HEK293 (cell line): ENCODE measurements at regions not wholly inside any gene's neighbourhood (a gene's known extent, or its start where the extent isn't known, plus 50 kb on each side); places are given as distances from the start of the nearest gene placed in this dataset.

Experiments used
- CTCF ChIA-PET: fragments of 350-600 bp; formaldehyde crosslinking; extraction: SDS; loops from one replicate; lab custom pipeline; 2021; ENCODE audit warnings: antibody characterized with exemption; lab: Yijun Ruan, JAX
- POLR2A ChIA-PET: fragments of 300-600 bp; formaldehyde crosslinking; extraction: SDS; loops from one replicate; lab custom pipeline; 2020; ENCODE audit warnings: antibody characterized with exemption, inconsistent platforms; lab: Yijun Ruan, JAX
- H3K27ac ChIP-seq: fragments of 200-500 bp; sonication (Bioruptor generic); 2 replicates; pipeline ENCODE4 v1.5.1; 2014; ENCODE audit warnings: low read depth, low read length, control low read depth, inconsistent platforms; ENCODE audit errors: extremely low read depth
- H3K36me3 ChIP-seq, 2 experiments: fragments of 200-500 bp in 1 of 2; sonication (Bioruptor generic) in 1 of 2; 1 replicate in 1 of 2; 2 replicates in 1 of 2; pipeline ENCODE4 v1.5.1; 2014 to 2017; ENCODE audit warnings: inconsistent platforms in 2 of 2, low read length in 2 of 2; ENCODE audit not compliant: control insufficient read depth in 2 of 2, insufficient read depth in 1 of 2
- H3K4me1 ChIP-seq: fragments of 200-500 bp; sonication (Bioruptor generic); 2 replicates; pipeline ENCODE4 v1.5.1; 2014; ENCODE audit warnings: mild to moderate bottlenecking, low read length, inconsistent platforms; ENCODE audit not compliant: control insufficient read depth, insufficient read depth
- H3K4me3 ChIP-seq: 2 replicates; pipeline ENCODE4 v1.5.1; 2011; ENCODE audit warnings: low read depth, mild to moderate bottlenecking, control low read depth, low read length, moderate library complexity
- H3K9me3 ChIP-seq: fragments of 200-500 bp; sonication (Bioruptor generic); 2 replicates; pipeline ENCODE4 v1.5.1; 2014; ENCODE audit warnings: low read depth, low read length, inconsistent platforms; ENCODE audit not compliant: control insufficient read depth, insufficient read depth
- BCL11B ChIP-seq: fragments of 450-650 bp; formaldehyde crosslinking; IDR thresholded peaks from 2 replicates; pipeline ENCODE4 v1.5.1; 2016; ENCODE audit warnings: low read depth, missing biosample characterization, missing genetic modification characterization
- GLIS1 ChIP-seq: fragments of 450-650 bp; formaldehyde crosslinking; IDR thresholded peaks from 2 replicates; pipeline ENCODE4 v1.5.1; 2016; ENCODE audit warnings: missing biosample characterization, missing genetic modification characterization
- GLIS2 ChIP-seq: fragments of 450-650 bp; formaldehyde crosslinking; IDR thresholded peaks from 2 replicates; pipeline ENCODE4 v1.5.1; 2016; ENCODE audit warnings: missing biosample characterization, missing genetic modification characterization
- IKZF3 ChIP-seq: fragments of 450-650 bp; IDR thresholded peaks from 2 replicates; pipeline ENCODE4 v1.5.0; 2018; ENCODE audit warnings: missing biosample characterization, mild to moderate bottlenecking, missing genetic modification characterization, moderate library complexity
- ZNF146 ChIP-seq: fragments of 450-650 bp; formaldehyde crosslinking; IDR thresholded peaks from 2 replicates; pipeline ENCODE4 v1.5.1; 2016; ENCODE audit warnings: missing biosample characterization, missing genetic modification characterization
- ZNF341 ChIP-seq: fragments of 450-650 bp; formaldehyde crosslinking; IDR thresholded peaks from 2 replicates; pipeline ENCODE4; 2016; ENCODE audit warnings: low read depth, missing biosample characterization, missing genetic modification characterization
- ZNF391 ChIP-seq: fragments of 450-650 bp; formaldehyde crosslinking; IDR thresholded peaks from 2 replicates; pipeline ENCODE4 v1.5.1; 2016; ENCODE audit warnings: low read depth, missing biosample characterization, missing genetic modification characterization, borderline replicate concordance
- ZNF433 ChIP-seq: fragments of 450-650 bp; formaldehyde crosslinking; IDR thresholded peaks from 2 replicates; pipeline ENCODE4 v1.5.1; 2016; ENCODE audit warnings: missing biosample characterization, missing genetic modification characterization, low read depth
- ZNF530 ChIP-seq: fragments of 450-650 bp; formaldehyde crosslinking; IDR thresholded peaks from 2 replicates; pipeline ENCODE4 v1.5.1; 2016; ENCODE audit warnings: low read depth, missing biosample characterization, missing genetic modification characterization
- ZNF654 ChIP-seq: fragments of 450-650 bp; formaldehyde crosslinking; IDR thresholded peaks from 2 replicates; pipeline ENCODE4 v1.5.1; 2016; ENCODE audit warnings: low read depth, missing biosample characterization, missing genetic modification characterization
- TF ChIP-seq, protein P1 (sequence below): fragments of 450-650 bp; IDR thresholded peaks from 2 replicates; pipeline ENCODE4 v1.5.1; 2018; ENCODE audit warnings: missing biosample characterization, mild to moderate bottlenecking, missing genetic modification characterization
- TF ChIP-seq, protein P2 (sequence below): fragments of 450-650 bp; formaldehyde crosslinking; IDR thresholded peaks from 2 replicates; pipeline ENCODE4 v1.5.1; 2016; ENCODE audit warnings: missing biosample characterization, missing genetic modification characterization, borderline replicate concordance
- TF ChIP-seq, protein P3 (sequence below): fragments of 450-650 bp; formaldehyde crosslinking; IDR thresholded peaks from 2 replicates; pipeline ENCODE4 v1.5.1; 2016; ENCODE audit warnings: missing biosample characterization, missing genetic modification characterization
- TF ChIP-seq, protein P4 (sequence below): fragments of 450-650 bp; formaldehyde crosslinking; IDR thresholded peaks from 2 replicates; pipeline ENCODE4 v1.5.1; 2016; ENCODE audit warnings: missing biosample characterization, missing genetic modification characterization
- TF ChIP-seq, protein P5 (sequence below): fragments of 450-650 bp; formaldehyde crosslinking; IDR thresholded peaks from 2 replicates; pipeline ENCODE4 v1.5.1; 2016; ENCODE audit warnings: missing biosample characterization, missing genetic modification characterization, borderline replicate concordance

DNA sequence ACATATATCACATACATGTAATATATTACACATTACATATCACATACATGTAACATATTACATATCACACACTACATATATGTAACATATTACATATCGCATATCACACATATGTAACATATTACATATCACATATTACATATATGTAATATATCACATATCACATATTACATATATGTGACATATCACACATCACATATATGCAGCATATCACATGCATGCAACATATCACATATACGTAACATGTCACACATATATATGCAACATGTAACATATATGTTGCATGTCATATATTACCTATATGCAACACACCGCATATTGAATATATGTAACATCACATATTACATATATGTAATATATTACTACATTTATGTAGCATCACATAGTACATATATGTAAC lies 211.2 kb downstream of the ARL6IP6 start (continued):
- TF ChIP-seq, protein P1, sequence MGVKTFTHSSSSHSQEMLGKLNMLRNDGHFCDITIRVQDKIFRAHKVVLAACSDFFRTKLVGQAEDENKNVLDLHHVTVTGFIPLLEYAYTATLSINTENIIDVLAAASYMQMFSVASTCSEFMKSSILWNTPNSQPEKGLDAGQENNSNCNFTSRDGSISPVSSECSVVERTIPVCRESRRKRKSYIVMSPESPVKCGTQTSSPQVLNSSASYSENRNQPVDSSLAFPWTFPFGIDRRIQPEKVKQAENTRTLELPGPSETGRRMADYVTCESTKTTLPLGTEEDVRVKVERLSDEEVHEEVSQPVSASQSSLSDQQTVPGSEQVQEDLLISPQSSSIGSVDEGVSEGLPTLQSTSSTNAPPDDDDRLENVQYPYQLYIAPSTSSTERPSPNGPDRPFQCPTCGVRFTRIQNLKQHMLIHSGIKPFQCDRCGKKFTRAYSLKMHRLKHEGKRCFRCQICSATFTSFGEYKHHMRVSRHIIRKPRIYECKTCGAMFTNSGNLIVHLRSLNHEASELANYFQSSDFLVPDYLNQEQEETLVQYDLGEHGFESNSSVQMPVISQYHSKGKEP: no peak
- no peak for TF ChIP-seq IKZF3 (tag by site-specific recombination)
- TF ChIP-seq, protein P2, sequence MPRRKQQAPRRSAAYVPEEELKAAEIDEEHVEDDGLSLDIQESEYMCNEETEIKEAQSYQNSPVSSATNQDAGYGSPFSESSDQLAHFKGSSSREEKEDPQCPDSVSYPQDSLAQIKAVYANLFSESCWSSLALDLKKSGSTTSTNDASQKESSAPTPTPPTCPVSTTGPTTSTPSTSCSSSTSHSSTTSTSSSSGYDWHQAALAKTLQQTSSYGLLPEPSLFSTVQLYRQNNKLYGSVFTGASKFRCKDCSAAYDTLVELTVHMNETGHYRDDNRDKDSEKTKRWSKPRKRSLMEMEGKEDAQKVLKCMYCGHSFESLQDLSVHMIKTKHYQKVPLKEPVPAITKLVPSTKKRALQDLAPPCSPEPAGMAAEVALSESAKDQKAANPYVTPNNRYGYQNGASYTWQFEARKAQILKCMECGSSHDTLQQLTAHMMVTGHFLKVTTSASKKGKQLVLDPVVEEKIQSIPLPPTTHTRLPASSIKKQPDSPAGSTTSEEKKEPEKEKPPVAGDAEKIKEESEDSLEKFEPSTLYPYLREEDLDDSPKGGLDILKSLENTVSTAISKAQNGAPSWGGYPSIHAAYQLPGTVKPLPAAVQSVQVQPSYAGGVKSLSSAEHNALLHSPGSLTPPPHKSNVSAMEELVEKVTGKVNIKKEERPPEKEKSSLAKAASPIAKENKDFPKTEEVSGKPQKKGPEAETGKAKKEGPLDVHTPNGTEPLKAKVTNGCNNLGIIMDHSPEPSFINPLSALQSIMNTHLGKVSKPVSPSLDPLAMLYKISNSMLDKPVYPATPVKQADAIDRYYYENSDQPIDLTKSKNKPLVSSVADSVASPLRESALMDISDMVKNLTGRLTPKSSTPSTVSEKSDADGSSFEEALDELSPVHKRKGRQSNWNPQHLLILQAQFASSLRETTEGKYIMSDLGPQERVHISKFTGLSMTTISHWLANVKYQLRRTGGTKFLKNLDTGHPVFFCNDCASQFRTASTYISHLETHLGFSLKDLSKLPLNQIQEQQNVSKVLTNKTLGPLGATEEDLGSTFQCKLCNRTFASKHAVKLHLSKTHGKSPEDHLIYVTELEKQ: no peak
- TF ChIP-seq GLIS2 (tag by site-specific recombination): no peak
- TF ChIP-seq ZNF146 (tag by site-specific recombination): no peak
- TF ChIP-seq BCL11B: no peak
- TF ChIP-seq, protein P3, sequence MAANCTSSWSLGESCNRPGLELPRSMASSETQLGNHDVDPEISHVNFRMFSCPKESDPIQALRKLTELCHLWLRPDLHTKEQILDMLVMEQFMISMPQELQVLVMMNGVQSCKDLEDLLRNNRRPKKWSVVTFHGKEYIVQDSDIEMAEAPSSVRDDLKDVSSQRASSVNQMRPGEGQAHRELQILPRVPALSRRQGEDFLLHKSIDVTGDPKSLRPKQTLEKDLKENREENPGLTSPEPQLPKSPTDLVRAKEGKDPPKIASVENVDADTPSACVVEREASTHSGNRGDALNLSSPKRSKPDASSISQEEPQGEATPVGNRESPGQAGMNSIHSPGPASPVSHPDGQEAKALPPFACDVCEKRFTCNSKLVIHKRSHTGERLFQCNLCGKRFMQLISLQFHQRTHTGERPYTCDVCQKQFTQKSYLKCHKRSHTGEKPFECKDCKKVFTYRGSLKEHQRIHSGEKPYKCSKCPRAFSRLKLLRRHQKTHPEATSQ (tag by site-specific recombination): no peak
- no peak for TF ChIP-seq ZNF433 (tag by site-specific recombination)
- TF ChIP-seq GLIS1: no peak
- TF ChIP-seq ZNF391 (tag by site-specific recombination): no peak

DNA sequence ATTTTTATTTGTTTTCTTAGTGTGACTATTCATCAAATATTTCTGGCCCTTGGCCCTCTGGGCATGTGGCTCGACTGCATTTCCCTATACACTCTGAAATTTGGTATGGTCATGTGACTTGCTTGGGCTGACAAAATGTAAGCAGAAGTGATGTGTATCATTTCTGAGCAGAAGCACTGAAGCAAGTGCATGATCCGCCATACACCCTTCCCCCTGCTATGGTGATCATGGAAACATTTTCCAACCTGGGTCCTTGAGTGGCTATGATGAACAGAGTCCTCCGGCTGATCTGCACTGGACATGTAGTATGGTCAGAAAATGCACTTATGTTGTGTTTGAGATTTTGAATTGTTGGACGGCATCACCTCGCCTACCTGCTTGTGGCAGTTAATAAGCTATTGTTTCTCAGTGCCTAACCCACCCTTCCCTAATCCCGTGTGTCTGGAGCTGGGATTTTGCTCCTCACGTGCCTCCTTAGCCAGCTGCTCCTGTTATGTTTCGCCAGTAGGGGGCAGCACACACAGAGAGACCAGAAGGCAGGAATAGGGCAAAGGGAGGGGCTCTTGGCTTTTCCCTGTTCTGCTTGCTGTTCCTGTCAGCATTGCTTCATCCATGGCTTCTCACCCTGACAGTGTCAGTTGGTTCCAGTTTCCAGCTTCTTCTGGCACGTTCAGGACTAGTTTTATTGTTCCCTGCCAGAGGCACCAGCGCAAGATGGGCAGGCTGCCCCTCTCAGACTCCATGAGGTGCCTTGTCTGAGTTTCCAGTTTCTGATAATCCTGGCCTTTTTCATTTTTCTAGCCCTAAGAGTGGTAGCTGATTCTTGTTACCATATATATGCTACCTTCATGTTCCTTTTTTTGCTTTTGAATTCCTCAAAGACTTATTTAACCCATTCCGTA lies 207.4 kb downstream of the ARL6IP6 start:
- H3K4me1 ChIP-seq: no peaks in the 10 kb centered on the region
- TF ChIP-seq ZNF341 (tag by site-specific recombination) (peak; percentile 94), ZNF530 (tag by site-specific recombination) (no peak), IKZF3 (tag by site-specific recombination) (peak; percentile 69; the same call in 1 of the 2 replicates), ZNF654 (tag by site-specific recombination) (peak; percentile 85)
- TF ChIP-seq, all 188 proteins: peak for 3
- no peaks in the 10 kb centered on the region for H3K36me3 ChIP-seq
- ChIA-PET CTCF (interaction anchor here (0.5 to 1.6 kb wide), 37 partner anchors 8 to 1315 kb away, joined by 3 to 8 read pairs (median 4); no protein-coding TSS in a partner anchor), POLR2A (interaction anchor here (0.6 kb wide), 1 partner anchor 551 kb away, joined by 5 read pairs; no protein-coding TSS in a partner anchor)
- no peak overlapping the region for H3K27ac ChIP-seq
- no peak overlapping the region for H3K4me3 ChIP-seq
- no peaks in the 10 kb centered on the region for H3K9me3 ChIP-seq

DNA sequence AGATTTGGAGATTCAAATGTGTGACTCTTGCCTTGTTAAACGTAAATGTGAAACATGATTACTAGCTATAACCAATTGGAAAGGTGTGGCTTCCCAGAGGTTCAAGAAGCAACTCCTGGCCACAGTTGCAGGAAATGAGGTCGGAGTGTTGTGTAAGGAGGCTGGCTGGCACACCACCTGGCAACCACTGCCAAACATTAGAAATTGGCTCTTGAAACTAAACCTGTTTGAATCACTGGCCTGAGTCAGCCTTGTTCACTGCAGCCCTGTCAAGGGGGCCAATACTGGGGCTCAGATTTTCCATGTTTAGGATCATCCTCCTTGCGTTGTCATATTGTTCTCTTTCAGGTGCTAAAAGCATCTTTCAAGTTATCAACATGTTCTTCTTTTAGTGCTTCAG lies 206.3 kb downstream of the ARL6IP6 start:
- H3K4me3 ChIP-seq: no peak overlapping the region
- no peaks in the 10 kb centered on the region for H3K4me1 ChIP-seq
- ChIA-PET POLR2A (no interaction called here), CTCF (no interaction called here)
- H3K9me3 ChIP-seq: no peaks in the 10 kb centered on the region
- no peaks in the 10 kb centered on the region for H3K36me3 ChIP-seq
- H3K27ac ChIP-seq: no peak overlapping the region
- TF ChIP-seq, protein P4, sequence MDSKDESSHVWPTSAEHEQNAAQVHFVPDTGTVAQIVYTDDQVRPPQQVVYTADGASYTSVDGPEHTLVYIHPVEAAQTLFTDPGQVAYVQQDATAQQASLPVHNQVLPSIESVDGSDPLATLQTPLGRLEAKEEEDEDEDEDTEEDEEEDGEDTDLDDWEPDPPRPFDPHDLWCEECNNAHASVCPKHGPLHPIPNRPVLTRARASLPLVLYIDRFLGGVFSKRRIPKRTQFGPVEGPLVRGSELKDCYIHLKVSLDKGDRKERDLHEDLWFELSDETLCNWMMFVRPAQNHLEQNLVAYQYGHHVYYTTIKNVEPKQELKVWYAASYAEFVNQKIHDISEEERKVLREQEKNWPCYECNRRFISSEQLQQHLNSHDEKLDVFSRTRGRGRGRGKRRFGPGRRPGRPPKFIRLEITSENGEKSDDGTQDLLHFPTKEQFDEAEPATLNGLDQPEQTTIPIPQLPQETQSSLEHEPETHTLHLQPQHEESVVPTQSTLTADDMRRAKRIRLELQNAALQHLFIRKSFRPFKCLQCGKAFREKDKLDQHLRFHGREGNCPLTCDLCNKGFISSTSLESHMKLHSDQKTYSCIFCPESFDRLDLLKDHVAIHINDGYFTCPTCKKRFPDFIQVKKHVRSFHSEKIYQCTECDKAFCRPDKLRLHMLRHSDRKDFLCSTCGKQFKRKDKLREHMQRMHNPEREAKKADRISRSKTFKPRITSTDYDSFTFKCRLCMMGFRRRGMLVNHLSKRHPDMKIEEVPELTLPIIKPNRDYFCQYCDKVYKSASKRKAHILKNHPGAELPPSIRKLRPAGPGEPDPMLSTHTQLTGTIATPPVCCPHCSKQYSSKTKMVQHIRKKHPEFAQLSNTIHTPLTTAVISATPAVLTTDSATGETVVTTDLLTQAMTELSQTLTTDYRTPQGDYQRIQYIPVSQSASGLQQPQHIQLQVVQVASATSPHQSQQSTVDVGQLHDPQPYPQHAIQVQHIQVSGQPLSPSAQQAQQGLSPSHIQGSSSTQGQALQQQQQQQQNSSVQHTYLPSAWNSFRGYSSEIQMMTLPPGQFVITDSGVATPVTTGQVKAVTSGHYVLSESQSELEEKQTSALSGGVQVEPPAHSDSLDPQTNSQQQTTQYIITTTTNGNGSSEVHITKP (tag by site-specific recombination): no peak
- TF ChIP-seq, protein P5, sequence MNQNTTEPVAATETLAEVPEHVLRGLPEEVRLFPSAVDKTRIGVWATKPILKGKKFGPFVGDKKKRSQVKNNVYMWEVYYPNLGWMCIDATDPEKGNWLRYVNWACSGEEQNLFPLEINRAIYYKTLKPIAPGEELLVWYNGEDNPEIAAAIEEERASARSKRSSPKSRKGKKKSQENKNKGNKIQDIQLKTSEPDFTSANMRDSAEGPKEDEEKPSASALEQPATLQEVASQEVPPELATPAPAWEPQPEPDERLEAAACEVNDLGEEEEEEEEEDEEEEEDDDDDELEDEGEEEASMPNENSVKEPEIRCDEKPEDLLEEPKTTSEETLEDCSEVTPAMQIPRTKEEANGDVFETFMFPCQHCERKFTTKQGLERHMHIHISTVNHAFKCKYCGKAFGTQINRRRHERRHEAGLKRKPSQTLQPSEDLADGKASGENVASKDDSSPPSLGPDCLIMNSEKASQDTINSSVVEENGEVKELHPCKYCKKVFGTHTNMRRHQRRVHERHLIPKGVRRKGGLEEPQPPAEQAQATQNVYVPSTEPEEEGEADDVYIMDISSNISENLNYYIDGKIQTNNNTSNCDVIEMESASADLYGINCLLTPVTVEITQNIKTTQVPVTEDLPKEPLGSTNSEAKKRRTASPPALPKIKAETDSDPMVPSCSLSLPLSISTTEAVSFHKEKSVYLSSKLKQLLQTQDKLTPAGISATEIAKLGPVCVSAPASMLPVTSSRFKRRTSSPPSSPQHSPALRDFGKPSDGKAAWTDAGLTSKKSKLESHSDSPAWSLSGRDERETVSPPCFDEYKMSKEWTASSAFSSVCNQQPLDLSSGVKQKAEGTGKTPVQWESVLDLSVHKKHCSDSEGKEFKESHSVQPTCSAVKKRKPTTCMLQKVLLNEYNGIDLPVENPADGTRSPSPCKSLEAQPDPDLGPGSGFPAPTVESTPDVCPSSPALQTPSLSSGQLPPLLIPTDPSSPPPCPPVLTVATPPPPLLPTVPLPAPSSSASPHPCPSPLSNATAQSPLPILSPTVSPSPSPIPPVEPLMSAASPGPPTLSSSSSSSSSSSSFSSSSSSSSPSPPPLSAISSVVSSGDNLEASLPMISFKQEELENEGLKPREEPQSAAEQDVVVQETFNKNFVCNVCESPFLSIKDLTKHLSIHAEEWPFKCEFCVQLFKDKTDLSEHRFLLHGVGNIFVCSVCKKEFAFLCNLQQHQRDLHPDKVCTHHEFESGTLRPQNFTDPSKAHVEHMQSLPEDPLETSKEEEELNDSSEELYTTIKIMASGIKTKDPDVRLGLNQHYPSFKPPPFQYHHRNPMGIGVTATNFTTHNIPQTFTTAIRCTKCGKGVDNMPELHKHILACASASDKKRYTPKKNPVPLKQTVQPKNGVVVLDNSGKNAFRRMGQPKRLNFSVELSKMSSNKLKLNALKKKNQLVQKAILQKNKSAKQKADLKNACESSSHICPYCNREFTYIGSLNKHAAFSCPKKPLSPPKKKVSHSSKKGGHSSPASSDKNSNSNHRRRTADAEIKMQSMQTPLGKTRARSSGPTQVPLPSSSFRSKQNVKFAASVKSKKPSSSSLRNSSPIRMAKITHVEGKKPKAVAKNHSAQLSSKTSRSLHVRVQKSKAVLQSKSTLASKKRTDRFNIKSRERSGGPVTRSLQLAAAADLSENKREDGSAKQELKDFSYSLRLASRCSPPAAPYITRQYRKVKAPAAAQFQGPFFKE (tag by site-specific recombination): no peak
